T-cell (primary cell): ENCODE measurements at regions not wholly inside any gene's neighbourhood (a gene's known extent, or its start where the extent isn't known, plus 50 kb on each side); places are given as distances from the start of the nearest gene placed in this dataset.
A peak's percentile ranks its signal among the peaks of the same experiment; 100 is the strongest.

Source experiments
- ATAC-seq, 4 experiments: fragments of 200-7000 bp in 3 of 4; fragments of 150-1000 bp in 1 of 4; cut with Tn5 transposase; replicated peaks in 1 of 4; 1 replicate in 3 of 4; 2 replicates in 1 of 4; pipeline ENCODE4 v1.10.0; 2021; ENCODE audit warnings: moderate library complexity in 3 of 4, mild to moderate bottlenecking in 2 of 4, moderate number of reproducible peaks in 1 of 4
- CTCF ChIA-PET, 2 donors: fragments of 300-600 bp; sonication (Branson Sonifier 250); formaldehyde crosslinking; loops; one replicate each; lab custom pipeline; 2022; ENCODE audit warnings: antibody characterized with exemption in 2 of 2; lab: Charles Lee
- POLR2A ChIA-PET, 2 donors: fragments of 300-600 bp; sonication (Branson Sonifier 250); formaldehyde crosslinking; loops; one replicate each; lab custom pipeline; 2022; ENCODE audit warnings: antibody characterized with exemption in 2 of 2; lab: Charles Lee
- DNase-seq, 35 experiments: peaks; one replicate each; pipeline versions ENCODE4 v3.0.0 to v3.0.0-alpha.2; 2013 to 2023
- H3K27ac ChIP-seq: one replicate; pipeline ENCODE4 v1.5.1; 2013; ENCODE audit warnings: low read length
- H3K27me3 ChIP-seq, 2 experiments: replicated peaks in 1 of 2; 1 replicate in 1 of 2; 2 replicates in 1 of 2; pipeline versions ENCODE4 v1.6.1 to v1.7.0; 2013; ENCODE audit warnings: low read length in 1 of 2, mixed read lengths in 1 of 2; ENCODE audit not compliant: control insufficient read depth in 2 of 2, insufficient read depth in 2 of 2; ENCODE audit errors: extremely low read depth in 1 of 2
- H3K36me3 ChIP-seq, 2 donors: 1 replicate in 1 of 2; 2 replicates in 1 of 2; pipeline versions ENCODE4 v1.6.1 to v1.7.0; 2013; ENCODE audit warnings: low read length in 1 of 2; ENCODE audit not compliant: control insufficient read depth in 2 of 2, insufficient read depth in 1 of 2; ENCODE audit errors: extremely low read depth in 1 of 2
- H3K4me1 ChIP-seq, 2 experiments: 1 replicate in 1 of 2; 2 replicates in 1 of 2; pipeline versions ENCODE4 v1.6.1 to v1.7.0; 2013; ENCODE audit warnings: low read length in 2 of 2, mixed read lengths in 1 of 2; ENCODE audit not compliant: insufficient read depth in 2 of 2, control insufficient read depth in 1 of 2; ENCODE audit errors: extremely low read depth in 1 of 2
- H3K4me3 ChIP-seq, 2 donors: 1 replicate in 1 of 2; 2 replicates in 1 of 2; pipeline versions ENCODE4 v1.5.1 to v1.7.0; 2013; ENCODE audit warnings: mild to moderate bottlenecking in 2 of 2, low read length in 1 of 2, moderate library complexity in 1 of 2; ENCODE audit not compliant: control insufficient read depth in 1 of 2; ENCODE audit errors: extremely low read depth in 1 of 2
- H3K9me3 ChIP-seq: 2 replicates; pipeline ENCODE4 v1.7.0; 2013
- H3K27ac Mint-ChIP-seq, 2 donors: one replicate each; pipeline ENCODE4 v1.8.0; 2020 to 2021; ENCODE audit warnings: mild to moderate bottlenecking in 2 of 2, mixed read lengths in 2 of 2
- H3K27me3 Mint-ChIP-seq, 2 donors: one replicate each; pipeline ENCODE4 v1.8.0; 2021 to 2022; ENCODE audit warnings: mixed read lengths in 2 of 2
- H3K36me3 Mint-ChIP-seq: one replicate; pipeline ENCODE4 v1.8.0; 2021; ENCODE audit warnings: mixed read lengths
- H3K4me1 Mint-ChIP-seq, 3 donors: one replicate each; pipeline ENCODE4 v1.8.0; 2020 to 2022; ENCODE audit warnings: mixed read lengths in 3 of 3, mild to moderate bottlenecking in 1 of 3
- H3K4me3 Mint-ChIP-seq, 3 donors: one replicate each; pipeline ENCODE4 v1.8.0; 2020 to 2022; ENCODE audit warnings: mild to moderate bottlenecking in 3 of 3, mixed read lengths in 3 of 3, moderate library complexity in 3 of 3
- H3K9me3 Mint-ChIP-seq, 3 donors: one replicate each; pipeline ENCODE4 v1.8.0; 2020 to 2022; ENCODE audit warnings: mixed read lengths in 3 of 3
- WGBS: methylation state at CpG from one replicate; pipeline ENCODE4 v1.1.5; 2013; ENCODE audit warnings: missing lambda C conversion rate; ENCODE audit not compliant: insufficient coverage; 5-methylcytosine and 5-hydroxymethylcytosine counted together

DNA sequence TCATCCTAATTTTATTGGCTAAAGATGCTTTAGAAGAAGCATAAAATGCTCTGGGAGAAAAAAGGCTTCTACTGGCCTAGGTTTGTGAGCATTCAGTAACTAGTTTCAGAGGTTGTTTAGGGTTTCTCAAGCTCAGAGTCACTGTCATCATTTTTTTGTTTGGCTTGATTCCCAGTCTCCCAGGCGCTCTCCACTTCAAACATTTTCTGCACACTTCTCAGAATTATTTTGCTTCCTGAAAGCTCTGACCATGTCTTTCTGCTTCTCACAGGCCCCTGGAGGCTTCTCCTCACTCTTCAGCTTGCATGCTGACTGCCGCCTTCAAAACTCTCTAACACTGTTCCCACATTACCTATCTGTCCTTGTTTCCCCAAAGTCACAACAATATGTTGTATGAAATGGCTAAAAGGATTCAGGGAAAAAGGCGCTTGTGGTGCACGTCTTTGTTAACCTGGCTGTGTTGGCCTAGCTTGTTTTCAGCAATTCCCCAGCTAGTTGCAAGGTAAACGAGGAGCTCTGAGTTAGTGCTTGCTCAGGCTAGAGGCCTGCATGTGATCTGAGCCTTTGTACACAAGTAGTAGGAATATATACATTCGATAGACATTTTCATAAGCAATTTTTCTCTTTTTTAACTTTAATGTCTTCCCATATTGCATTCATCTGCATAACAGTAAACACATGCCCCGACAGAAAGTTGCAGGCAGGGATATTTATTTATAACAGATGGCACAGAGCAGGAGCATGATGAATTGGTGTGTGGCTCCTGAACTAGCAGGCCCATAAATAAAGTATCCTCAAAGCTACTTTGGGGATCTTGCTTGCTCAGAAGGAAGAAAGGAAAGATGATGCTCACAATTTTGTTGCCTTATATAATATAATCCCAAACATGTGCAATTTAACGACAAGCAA lies 129.2 kb upstream of the DPH6 start:
- H3K4me3 ChIP-seq, result no peak overlapping the region
- Mint-ChIP-seq H3K27ac (peak overlapping the region in 1 of 2 donors; percentile 34), H3K27me3 (peaks cover 3 to 12% of the 10 kb centered on the region in 2 donors), H3K9me3 (no peaks in the 10 kb centered on the region), H3K36me3 (no peaks in the 10 kb centered on the region), H3K4me1 (peaks cover 7 to 13% (median 9%) of the 10 kb centered on the region in 3 donors), H3K4me3 (no peak overlapping the region)
- H3K9me3 ChIP-seq, result no peaks in the 10 kb centered on the region
- ATAC-seq (no peak), DNase-seq (no peak)
- ChIA-PET CTCF (no interaction called here), POLR2A (no interaction called here)
- H3K27ac ChIP-seq, result no peak overlapping the region
- H3K36me3 ChIP-seq, result no peaks in the 10 kb centered on the region
- no peaks in the 10 kb centered on the region for H3K4me1 ChIP-seq
- no CpG with 5 or more reads among the region's 8 CpGs for WGBS
- no peaks in the 10 kb centered on the region for H3K27me3 ChIP-seq

DNA sequence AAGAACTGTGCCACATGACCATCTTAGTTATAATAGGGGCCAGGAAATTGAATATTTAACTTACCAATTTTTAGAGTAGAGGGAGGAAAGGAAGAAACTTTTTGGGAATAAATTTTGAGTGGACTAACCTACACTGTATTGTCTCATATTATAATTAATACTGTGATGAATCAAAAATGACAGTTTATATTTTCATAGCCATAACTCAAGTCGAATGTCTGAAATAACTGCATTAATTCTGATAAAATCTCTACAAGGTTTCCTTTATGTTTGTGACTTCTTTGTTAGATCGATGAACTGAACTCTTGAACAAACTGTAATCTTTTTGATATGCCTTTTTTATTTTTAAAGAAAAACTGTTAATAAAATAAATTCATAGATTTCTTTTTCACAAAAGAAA lies 132.8 kb upstream of the DPH6 start:
- no peak overlapping the region for H3K27ac ChIP-seq
- Mint-ChIP-seq H3K27me3 (peaks cover 0 to 2% of the 10 kb centered on the region in 2 donors), H3K27ac (no peak overlapping the region), H3K9me3 (no peaks in the 10 kb centered on the region), H3K4me1 (peaks cover 0 to 1% (median 0%) of the 10 kb centered on the region in 3 donors), H3K4me3 (no peak overlapping the region), H3K36me3 (no peaks in the 10 kb centered on the region)
- CTCF ChIA-PET, result no interaction called here
- H3K27me3 ChIP-seq, result peaks cover 0 to 2% of the 10 kb centered on the region in 2 experiments
- no peak overlapping the region for H3K4me3 ChIP-seq
- no peaks in the 10 kb centered on the region for H3K4me1 ChIP-seq
- H3K36me3 ChIP-seq, result no peaks in the 10 kb centered on the region
- WGBS, result no CpG with 5 or more reads among the region's 2 CpGs
- no peak for DNase-seq
- POLR2A ChIA-PET, result no interaction called here
- H3K9me3 ChIP-seq, result no peaks in the 10 kb centered on the region
- ATAC-seq, result no peak

DNA sequence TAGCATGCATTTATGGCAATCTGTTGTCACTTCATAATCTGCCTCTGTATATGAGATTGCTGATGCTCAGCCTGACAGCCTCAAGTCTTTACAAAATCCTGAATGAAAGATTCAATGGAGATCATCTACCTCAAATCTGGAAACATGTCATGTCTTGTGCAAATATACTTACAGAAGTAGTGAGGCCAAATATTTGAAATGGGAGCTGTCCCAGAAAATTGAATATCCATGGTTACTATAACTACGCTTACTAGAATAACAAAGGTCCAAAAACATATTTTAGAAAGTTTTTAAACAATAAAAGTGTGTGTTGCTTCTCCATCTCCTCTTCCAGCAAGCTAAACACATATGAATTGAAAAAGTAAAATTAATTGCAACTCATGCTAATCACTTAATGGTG lies 133.2 kb upstream of the DPH6 start:
- no CpG with 5 or more reads among the region's 1 CpG for WGBS
- CTCF ChIA-PET, result no interaction called here

DNA sequence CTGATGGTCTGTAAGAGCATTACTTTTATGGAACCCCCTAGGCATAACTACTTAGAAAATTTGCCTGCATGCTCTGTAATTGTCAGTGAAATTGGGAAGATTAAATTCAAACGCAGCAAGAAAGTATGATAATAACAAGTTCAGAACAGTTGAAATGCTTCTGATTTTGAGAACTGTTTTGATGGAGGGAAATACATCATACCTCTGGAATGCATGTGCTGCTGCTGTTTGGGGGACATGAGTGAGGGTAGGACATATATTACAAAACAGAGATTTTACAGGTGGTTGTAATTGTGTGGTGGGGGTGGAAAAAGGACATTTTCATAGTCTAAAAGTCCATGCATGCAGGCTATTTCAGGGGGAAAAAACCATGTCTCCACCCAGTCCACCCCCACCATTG lies 135.0 kb upstream of the DPH6 start:
- H3K27me3 ChIP-seq, result peaks cover 0 to 2% of the 10 kb centered on the region in 2 experiments
- H3K4me3 Mint-ChIP-seq, result no peak overlapping the region
- no peak overlapping the region for H3K27ac ChIP-seq
- POLR2A ChIA-PET, result no interaction called here
- H3K4me3 ChIP-seq, result no peak overlapping the region
- WGBS, result 73% methylated on average over 1 of the region's 1 CpG
- no peaks in the 10 kb centered on the region for H3K36me3 Mint-ChIP-seq
- no peaks in the 10 kb centered on the region for H3K9me3 Mint-ChIP-seq
- DNase-seq (no peak), ATAC-seq (no peak)
- no peaks in the 10 kb centered on the region for H3K36me3 ChIP-seq
- H3K27ac Mint-ChIP-seq, result no peak overlapping the region
- CTCF ChIA-PET, result no interaction called here
- H3K4me1 ChIP-seq, result no peaks in the 10 kb centered on the region
- peaks cover 7 to 8% of the 10 kb centered on the region in 2 donors for H3K27me3 Mint-ChIP-seq
- H3K9me3 ChIP-seq, result no peaks in the 10 kb centered on the region
- no peaks in the 10 kb centered on the region for H3K4me1 Mint-ChIP-seq

More for the DNA sequence above, 133.2 kb upstream of the DPH6 start:
- Histone ChIP-seq H3K36me3 (no peaks in the 10 kb centered on the region), H3K9me3 (no peaks in the 10 kb centered on the region), H3K4me1 (no peaks in the 10 kb centered on the region), H3K27me3 (peaks cover 0 to 2% of the 10 kb centered on the region in 2 experiments), H3K27ac (no peak overlapping the region), H3K4me3 (no peak overlapping the region)
- H3K27me3 Mint-ChIP-seq, result peaks cover 0 to 2% of the 10 kb centered on the region in 2 donors
- peaks cover 0 to 1% (median 0%) of the 10 kb centered on the region in 3 donors for H3K4me1 Mint-ChIP-seq
- ATAC-seq (no peak), DNase-seq (no peak)
- H3K4me3 Mint-ChIP-seq, result no peak overlapping the region
- POLR2A ChIA-PET, result no interaction called here
- no peak overlapping the region for H3K27ac Mint-ChIP-seq
- no peaks in the 10 kb centered on the region for H3K9me3 Mint-ChIP-seq
- no peaks in the 10 kb centered on the region for H3K36me3 Mint-ChIP-seq

DNA sequence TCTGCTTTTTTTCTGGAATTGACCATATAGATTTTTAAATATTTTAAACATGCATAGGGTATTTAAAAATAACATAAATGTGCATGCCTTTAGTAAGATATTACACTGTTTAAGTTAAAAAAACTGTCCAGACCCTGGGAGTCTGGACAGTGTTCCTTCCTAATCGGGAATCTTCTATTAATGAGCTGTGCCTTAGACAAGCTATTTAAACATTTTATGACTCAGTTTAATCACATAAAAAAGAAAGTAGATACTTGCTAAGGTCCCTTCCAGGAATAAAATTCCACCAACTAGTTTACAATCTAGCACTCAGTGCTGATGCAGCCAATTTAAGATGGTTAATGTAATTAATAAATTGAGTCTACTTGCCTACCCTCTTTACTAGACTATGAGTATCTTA lies 140.4 kb upstream of the DPH6 start:
- Mint-ChIP-seq H3K27ac (no peak overlapping the region), H3K4me1 (no peaks in the 10 kb centered on the region), H3K27me3 (peaks cover 17 to 19% of the 10 kb centered on the region in 2 donors), H3K9me3 (no peaks in the 10 kb centered on the region), H3K4me3 (no peak overlapping the region), H3K36me3 (no peaks in the 10 kb centered on the region)
- Histone ChIP-seq H3K27me3 (peaks cover 0 to 2% of the 10 kb centered on the region in 2 experiments), H3K4me1 (no peaks in the 10 kb centered on the region), H3K9me3 (no peaks in the 10 kb centered on the region), H3K4me3 (no peak overlapping the region), H3K27ac (no peak overlapping the region), H3K36me3 (no peaks in the 10 kb centered on the region)
- ATAC-seq, result no peak
- no CpG with 5 or more reads among the region's 1 CpG for WGBS
- no peak for DNase-seq
- ChIA-PET CTCF (no interaction called here), POLR2A (no interaction called here)

DNA sequence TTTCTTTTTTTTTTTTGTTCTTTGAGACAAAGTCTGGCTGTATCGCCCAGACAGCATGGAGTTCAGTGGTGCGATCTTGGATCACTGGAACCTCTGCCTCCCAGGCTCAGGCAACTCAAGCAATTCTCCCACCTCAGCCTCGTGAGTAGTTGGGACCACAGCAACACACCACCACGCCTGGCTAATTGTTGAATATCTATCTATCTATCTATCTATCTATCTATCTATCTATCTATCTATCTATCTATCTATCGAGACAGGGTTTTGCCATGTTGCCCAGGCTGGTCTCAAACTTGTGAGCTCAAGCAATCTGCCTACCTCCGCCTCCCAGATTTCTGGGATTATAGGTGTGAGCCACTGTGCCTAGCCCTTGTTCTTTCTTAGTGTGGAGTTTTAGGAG lies 143.3 kb upstream of the DPH6 start:
- H3K4me1 Mint-ChIP-seq, result no peaks in the 10 kb centered on the region
- ATAC-seq (no peak), DNase-seq (no peak)
- no peak overlapping the region for H3K27ac Mint-ChIP-seq
- peaks cover 17% of the 10 kb centered on the region in 2 donors for H3K27me3 Mint-ChIP-seq
- ChIA-PET CTCF (no interaction called here), POLR2A (no interaction called here)
- H3K36me3 Mint-ChIP-seq, result no peaks in the 10 kb centered on the region
- no peaks in the 10 kb centered on the region for H3K36me3 ChIP-seq
- no peak overlapping the region for H3K27ac ChIP-seq
- H3K4me3 ChIP-seq, result no peak overlapping the region
- no peaks in the 10 kb centered on the region for H3K27me3 ChIP-seq
- WGBS, result 48% methylated on average over 2 of the region's 6 CpGs
- no peaks in the 10 kb centered on the region for H3K4me1 ChIP-seq
- H3K9me3 Mint-ChIP-seq, result no peaks in the 10 kb centered on the region
- no peak overlapping the region for H3K4me3 Mint-ChIP-seq
- no peaks in the 10 kb centered on the region for H3K9me3 ChIP-seq
